ENCODE measurements at regions not wholly inside any gene's neighbourhood (a gene's known extent, or its start where the extent isn't known, plus 50 kb on each side); places are given as distances from the start of the nearest gene placed in this dataset.

- TF ChIP-seq EZH2 (IDR thresholded peaks at IDR 0.05; ENCODE audit: borderline replicate concordance, insufficient read depth, low read depth, low read length, poor library complexity, severe bottlenecking) (no peak), CTCF (IDR thresholded peaks at IDR 0.05) (no peak)
These were observed 53.4 kb upstream of the PTCH1 start for GRCh38 chr9:95570150-95570549.
